Muscle layer of duodenum (tissue), 2 donors: ENCODE measurements at regions not wholly inside any gene's neighbourhood (a gene's known extent, or its start where the extent isn't known, plus 50 kb on each side); places are given as distances from the start of the nearest gene placed in this dataset.

Experiments
- H3K27ac ChIP-seq: one replicate; pipeline ENCODE4 v1.7.0; 2013; ENCODE audit warnings: mild to moderate bottlenecking, low read length
- H3K27me3 ChIP-seq: one replicate; pipeline ENCODE4 v1.7.0; 2013; ENCODE audit warnings: low read depth, mild to moderate bottlenecking, control low read depth, low read length
- H3K36me3 ChIP-seq, 2 donors: one replicate each; pipeline ENCODE4 v1.7.0; 2013; ENCODE audit warnings: low read length in 2 of 2, control low read depth in 1 of 2, mild to moderate bottlenecking in 1 of 2; ENCODE audit not compliant: insufficient read depth in 2 of 2, control insufficient read depth in 1 of 2
- H3K4me1 ChIP-seq, 2 donors: one replicate each; pipeline ENCODE4 v1.7.0; 2013; ENCODE audit warnings: low read length in 2 of 2, mild to moderate bottlenecking in 2 of 2, control low read depth in 1 of 2, moderate library complexity in 1 of 2; ENCODE audit not compliant: insufficient read depth in 2 of 2, control insufficient read depth in 1 of 2
- H3K4me3 ChIP-seq, 2 donors: one replicate each; pipeline ENCODE4 v1.7.0; 2013; ENCODE audit warnings: low read length in 2 of 2, low read depth in 1 of 2, mild to moderate bottlenecking in 1 of 2
- H3K9me3 ChIP-seq, 2 donors: one replicate each; pipeline ENCODE4 v1.7.0; 2013; ENCODE audit warnings: low read length in 2 of 2, control low read depth in 1 of 2, mild to moderate bottlenecking in 1 of 2; ENCODE audit not compliant: control insufficient read depth in 1 of 2
- donor health status: healthy.

- Histone ChIP-seq H3K4me3 (no peak overlapping the region), H3K9me3 (peaks cover 0 to 5% of the 10 kb centered on the region in 2 donors), H3K27me3 (no peaks in the 10 kb centered on the region), H3K27ac (no peak overlapping the region), H3K36me3 (no peaks in the 10 kb centered on the region), H3K4me1 (no peaks in the 10 kb centered on the region)
These were observed 418.2 kb downstream of the HAPSTR1 start for GRCh38 chr16:9509663-9510062.

GRCh38 chr16:9511389-9511788, 419.9 kb downstream of the HAPSTR1 start:
- Histone ChIP-seq H3K4me1 (no peaks in the 10 kb centered on the region), H3K27ac (no peak overlapping the region), H3K27me3 (no peaks in the 10 kb centered on the region), H3K36me3 (no peaks in the 10 kb centered on the region), H3K9me3 (peaks cover 0 to 5% of the 10 kb centered on the region in 2 donors), H3K4me3 (no peak overlapping the region)

- Histone ChIP-seq H3K4me3 (no peak overlapping the region), H3K36me3 (no peaks in the 10 kb centered on the region), H3K27ac (no peak overlapping the region), H3K4me1 (peaks cover 0 to 14% of the 10 kb centered on the region in 2 donors), H3K9me3 (peaks cover 0 to 5% of the 10 kb centered on the region in 2 donors), H3K27me3 (no peaks in the 10 kb centered on the region)
These were observed 425.0 kb downstream of the HAPSTR1 start for GRCh38 chr16:9516444-9516843.

- no peaks in the 10 kb centered on the region for H3K27me3 ChIP-seq
- H3K36me3 ChIP-seq, result no peaks in the 10 kb centered on the region
- peaks cover 0 to 1% of the 10 kb centered on the region in 2 donors for H3K9me3 ChIP-seq
- peaks cover 0 to 14% of the 10 kb centered on the region in 2 donors for H3K4me1 ChIP-seq
- no peak overlapping the region for H3K4me3 ChIP-seq
- H3K27ac ChIP-seq, result no peak overlapping the region
These were observed 426.6 kb downstream of the HAPSTR1 start for GRCh38 chr16:9518051-9518450.

GRCh38 chr16:9518581-9518980, 427.1 kb downstream of the HAPSTR1 start:
- H3K4me3 ChIP-seq, result no peak overlapping the region
- peaks cover 0 to 14% of the 10 kb centered on the region in 2 donors for H3K4me1 ChIP-seq
- H3K27me3 ChIP-seq, result no peaks in the 10 kb centered on the region
- no peaks in the 10 kb centered on the region for H3K9me3 ChIP-seq
- no peak overlapping the region for H3K27ac ChIP-seq
- no peaks in the 10 kb centered on the region for H3K36me3 ChIP-seq

GRCh38 chr16:9521749-9522370, 430.4 kb downstream of the HAPSTR1 start:
- Histone ChIP-seq H3K27me3 (no peaks in the 10 kb centered on the region), H3K4me1 (peaks cover 0 to 14% of the 10 kb centered on the region in 2 donors), H3K4me3 (no peak overlapping the region), H3K27ac (no peak overlapping the region), H3K9me3 (no peaks in the 10 kb centered on the region), H3K36me3 (no peaks in the 10 kb centered on the region)

GRCh38 chr16:9522614-9523013, 431.2 kb downstream of the HAPSTR1 start:
- Histone ChIP-seq H3K27ac (no peak overlapping the region), H3K27me3 (no peaks in the 10 kb centered on the region), H3K4me3 (no peak overlapping the region), H3K36me3 (no peaks in the 10 kb centered on the region), H3K9me3 (no peaks in the 10 kb centered on the region), H3K4me1 (peaks cover 0 to 9% of the 10 kb centered on the region in 2 donors)

GRCh38 chr16:9523994-9524393, 432.6 kb downstream of the HAPSTR1 start:
- Histone ChIP-seq H3K27ac (no peak overlapping the region), H3K9me3 (no peaks in the 10 kb centered on the region), H3K36me3 (no peaks in the 10 kb centered on the region), H3K4me3 (no peak overlapping the region), H3K4me1 (no peaks in the 10 kb centered on the region), H3K27me3 (no peaks in the 10 kb centered on the region)

GRCh38 chr16:9525037-9525436, 433.6 kb downstream of the HAPSTR1 start:
- H3K27me3 ChIP-seq, result no peaks in the 10 kb centered on the region
- H3K36me3 ChIP-seq, result no peaks in the 10 kb centered on the region
- no peaks in the 10 kb centered on the region for H3K4me1 ChIP-seq

GRCh38 chr16:9526791-9527190, 435.3 kb downstream of the HAPSTR1 start:
- Histone ChIP-seq H3K4me1 (no peaks in the 10 kb centered on the region), H3K9me3 (no peaks in the 10 kb centered on the region), H3K4me3 (no peak overlapping the region), H3K36me3 (no peaks in the 10 kb centered on the region), H3K27me3 (no peaks in the 10 kb centered on the region), H3K27ac (no peak overlapping the region)

More at GRCh38 chr16:9525037-9525436, 433.6 kb downstream of the HAPSTR1 start:
- Histone ChIP-seq H3K27ac (no peak overlapping the region), H3K9me3 (no peaks in the 10 kb centered on the region), H3K4me3 (no peak overlapping the region)

- no peaks in the 10 kb centered on the region for H3K4me1 ChIP-seq
- no peaks in the 10 kb centered on the region for H3K36me3 ChIP-seq
- no peak overlapping the region for H3K4me3 ChIP-seq
- H3K27ac ChIP-seq, result no peak overlapping the region
- H3K27me3 ChIP-seq, result no peaks in the 10 kb centered on the region
- H3K9me3 ChIP-seq, result no peaks in the 10 kb centered on the region
These were observed 436.5 kb downstream of the HAPSTR1 start for GRCh38 chr16:9527976-9528375.

GRCh38 chr16:9528511-9529079, 437.2 kb downstream of the HAPSTR1 start:
- no peaks in the 10 kb centered on the region for H3K4me1 ChIP-seq
- H3K4me3 ChIP-seq, result no peak overlapping the region
- no peaks in the 10 kb centered on the region for H3K27me3 ChIP-seq
- H3K36me3 ChIP-seq, result no peaks in the 10 kb centered on the region
- no peak overlapping the region for H3K27ac ChIP-seq
- H3K9me3 ChIP-seq, result no peaks in the 10 kb centered on the region
